ENCODE measurements at regions not wholly inside any gene's neighbourhood (a gene's known extent, or its start where the extent isn't known, plus 50 kb on each side); places are given as distances from the start of the nearest gene placed in this dataset.
"Not testable (repeated sequence)": the region's sequence is repeated elsewhere in the genome, so short reads cannot be mapped to it uniquely, and the experiment has no call there.

GRCh38 chr6:145080651-145081050 lies 654.7 kb downstream of the EPM2A start:
- no peak for DNase-seq

- no peak for DNase-seq
Observed at GRCh38 chr6:145081677-145082076, 653.6 kb downstream of the EPM2A start.

- DNase-seq, result no peak
Observed at GRCh38 chr6:145082359-145082758, 653.0 kb downstream of the EPM2A start.

- DNase-seq, result no peak
Observed at GRCh38 chr6:145086197-145086596, 649.1 kb downstream of the EPM2A start.

- no peak for DNase-seq
Observed at GRCh38 chr6:145087034-145087433, 648.3 kb downstream of the EPM2A start.

DNA sequence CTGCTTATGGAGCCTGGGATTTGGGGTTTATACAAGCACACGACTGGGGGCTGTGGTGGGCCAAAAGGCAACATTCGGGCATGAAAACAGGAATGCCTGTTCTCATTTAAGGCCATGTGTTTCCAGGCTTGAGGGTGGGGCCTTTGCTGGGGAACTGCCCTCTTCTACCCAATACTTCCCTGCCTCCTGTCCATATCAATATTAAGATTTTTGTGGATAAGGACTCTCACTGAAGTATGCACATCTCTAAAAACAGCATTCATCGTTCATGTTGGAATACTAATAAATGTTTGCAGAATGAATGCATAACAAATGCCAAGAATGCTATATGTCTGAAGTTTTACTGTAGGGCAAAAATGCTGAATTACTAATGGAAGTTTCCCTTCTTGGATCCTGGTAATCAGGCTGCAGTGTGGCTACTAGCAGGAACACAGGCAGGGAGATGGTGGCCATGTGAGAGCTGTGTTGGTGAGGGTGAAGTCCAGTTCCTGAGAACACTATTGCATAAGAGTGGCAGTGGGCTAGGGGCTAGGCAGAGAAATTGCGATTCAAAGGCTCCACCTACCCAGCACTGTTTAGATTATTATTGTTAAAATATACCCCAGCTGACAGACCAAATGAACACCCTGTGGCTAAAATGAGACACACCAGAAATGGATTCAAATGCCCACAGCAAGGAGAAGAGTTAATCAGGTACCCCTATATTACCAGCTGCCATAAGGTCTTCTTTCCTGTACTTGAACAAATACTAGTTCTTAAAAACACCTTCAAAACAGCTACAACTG lies 644.3 kb downstream of the EPM2A start:
- no peak for DNase-seq

GRCh38 chr6:145091586-145092142 lies 643.7 kb downstream of the EPM2A start:
- no peak for DNase-seq

GRCh38 chr6:145092554-145092953 lies 642.8 kb downstream of the EPM2A start:
- no peak for DNase-seq

DNA sequence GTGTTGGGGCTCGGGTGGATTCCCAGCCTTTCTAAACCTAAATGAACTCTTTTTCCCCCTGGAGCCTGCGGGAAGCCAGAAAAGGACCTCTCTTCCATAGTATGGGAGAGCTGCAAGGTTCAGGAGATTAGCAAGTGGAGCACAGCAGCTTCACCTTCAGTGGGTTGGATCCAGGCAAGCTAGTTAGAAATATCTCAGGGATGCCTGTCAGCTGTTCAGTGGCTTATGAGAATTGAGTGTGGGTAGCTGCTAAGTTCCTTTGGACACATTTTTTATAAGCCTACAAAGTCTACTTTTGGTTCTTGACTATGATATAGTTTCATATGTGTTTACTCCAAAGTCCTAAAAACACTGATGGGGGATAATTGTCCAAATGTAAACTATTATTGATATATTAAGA lies 642.1 kb downstream of the EPM2A start:
- DNase-seq, result no peak

GRCh38 chr6:145096846-145097245 lies 638.5 kb downstream of the EPM2A start:
- no peak for DNase-seq

DNA sequence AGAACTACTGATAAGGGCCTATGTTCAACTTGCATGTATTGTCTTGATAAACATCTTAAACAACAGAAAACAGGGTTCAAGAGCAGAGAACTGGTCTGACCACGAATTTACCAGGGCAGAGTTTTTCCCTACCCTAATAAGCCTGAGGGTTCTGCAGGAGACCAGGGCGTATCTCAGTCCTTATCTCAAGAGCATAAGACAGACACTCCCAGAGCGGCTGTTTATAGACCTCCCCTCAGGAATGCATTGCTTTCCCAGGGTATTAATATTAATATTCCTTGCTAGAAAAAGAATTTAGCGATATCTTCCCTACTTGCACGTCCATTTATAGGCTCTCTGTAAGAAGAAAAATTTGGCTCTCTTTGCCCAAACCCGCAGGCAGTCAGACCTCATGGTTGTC lies 637.2 kb downstream of the EPM2A start:
- not testable (repeated sequence) for DNase-seq

DNA sequence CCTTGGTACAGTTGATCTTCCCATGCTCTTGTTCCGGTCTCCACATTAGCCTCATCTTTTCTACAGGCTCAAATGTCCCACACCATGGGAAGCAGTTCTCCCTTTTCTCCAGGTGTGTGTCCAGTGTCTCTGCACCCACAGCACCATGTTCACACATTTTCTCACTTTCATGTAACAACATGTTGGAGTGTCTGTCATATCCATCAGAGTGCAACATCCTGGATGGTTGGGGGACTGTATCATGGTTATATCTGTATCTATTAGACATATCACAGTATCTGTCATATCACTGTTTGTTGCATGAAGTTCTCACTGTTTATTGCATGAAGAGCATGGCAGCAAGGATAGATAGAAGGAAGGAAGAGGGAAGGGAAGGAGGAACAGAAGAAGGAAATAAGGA lies 635.6 kb downstream of the EPM2A start:
- no peak for DNase-seq

DNA sequence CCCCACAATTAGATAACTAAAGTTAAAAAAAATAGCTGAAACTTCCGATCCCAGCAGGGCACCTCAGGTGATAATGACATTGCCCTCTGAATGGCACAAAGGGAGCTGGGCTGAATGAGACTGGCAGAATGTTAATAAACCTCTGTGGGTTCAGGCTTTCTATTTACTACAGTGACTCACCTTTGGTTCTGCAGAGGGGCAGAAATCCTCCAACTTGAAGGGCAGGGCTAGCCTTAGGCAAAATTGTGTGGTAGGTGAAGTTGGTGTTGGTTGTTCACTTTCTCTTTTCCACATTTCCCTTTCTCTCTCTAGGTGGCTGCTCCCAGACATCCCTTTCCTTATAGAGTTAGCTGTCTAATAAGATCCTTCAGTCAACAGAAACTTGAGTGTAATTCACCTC lies 625.2 kb downstream of the EPM2A start:
- DNase-seq, result no peak

DNA sequence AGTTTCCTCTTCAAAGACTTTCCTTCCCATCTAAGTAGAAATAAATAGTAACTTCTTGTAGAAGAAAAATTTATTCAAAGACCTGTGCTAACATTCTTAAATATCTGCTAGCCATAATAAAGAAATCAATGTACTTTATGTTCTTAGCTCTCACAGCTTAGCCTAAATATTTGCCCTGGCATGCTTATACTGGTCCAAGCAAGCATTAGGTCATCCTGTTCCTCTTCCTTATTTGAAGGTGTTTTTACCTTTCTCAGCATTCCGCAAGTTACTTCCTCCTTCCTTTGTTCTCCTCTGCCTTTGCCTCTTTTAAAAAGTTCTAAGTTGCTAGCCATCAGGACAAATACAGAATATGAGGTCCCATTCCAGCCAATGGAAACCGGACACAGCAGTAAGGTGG lies 623.9 kb downstream of the EPM2A start:
- DNase-seq, result not testable (repeated sequence)

DNA sequence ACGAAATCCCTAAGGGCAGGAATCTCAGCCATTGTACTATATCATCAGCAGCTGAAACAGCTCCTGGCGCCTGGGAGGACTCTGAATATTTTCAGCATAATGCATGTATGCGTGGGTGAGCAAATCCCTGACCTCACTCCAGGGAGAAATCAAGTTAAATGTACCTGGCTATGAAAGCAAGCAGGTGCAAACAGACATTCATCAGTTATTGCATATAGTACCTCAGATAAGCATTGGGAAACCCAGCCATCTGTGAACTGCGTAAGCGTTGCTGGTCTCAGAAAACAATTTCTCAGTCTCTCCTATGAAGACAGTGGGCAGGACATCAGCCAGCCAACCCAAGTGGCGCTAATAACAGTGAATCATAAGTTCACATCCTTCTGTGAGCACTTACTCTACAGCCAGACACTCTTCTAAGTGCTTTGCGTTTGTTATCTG lies 622.6 kb downstream of the EPM2A start:
- DNase-seq, result no peak

GRCh38 chr6:145115638-145116037 lies 619.7 kb downstream of the EPM2A start:
- DNase-seq, result no peak

GRCh38 chr6:145116591-145117178 lies 618.6 kb downstream of the EPM2A start:
- DNase-seq, result no peak

DNA sequence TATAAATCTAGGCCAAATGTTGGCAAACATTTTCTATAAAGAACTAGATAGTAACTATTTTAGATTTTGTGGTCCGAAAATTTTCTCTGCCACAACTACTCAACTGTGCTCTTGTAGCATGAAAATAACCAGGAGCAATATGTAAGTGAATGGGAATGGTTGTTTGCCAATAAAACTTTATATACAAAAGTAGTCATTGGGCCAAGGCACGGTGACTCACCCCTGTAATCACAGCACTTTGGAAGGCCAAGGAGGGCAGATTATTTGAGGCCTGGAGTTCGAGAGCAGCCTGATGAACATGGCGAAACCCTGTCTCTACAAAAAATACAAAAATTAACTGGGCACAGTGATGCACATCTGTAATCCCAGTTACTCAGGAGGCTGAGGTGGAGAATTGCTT lies 617.1 kb downstream of the EPM2A start:
- DNase-seq, result no peak

GRCh38 chr6:145119081-145119480 lies 616.2 kb downstream of the EPM2A start:
- DNase-seq, result no peak

GRCh38 chr6:145132709-145133108 lies 602.6 kb downstream of the EPM2A start:
- no peak for DNase-seq

DNA sequence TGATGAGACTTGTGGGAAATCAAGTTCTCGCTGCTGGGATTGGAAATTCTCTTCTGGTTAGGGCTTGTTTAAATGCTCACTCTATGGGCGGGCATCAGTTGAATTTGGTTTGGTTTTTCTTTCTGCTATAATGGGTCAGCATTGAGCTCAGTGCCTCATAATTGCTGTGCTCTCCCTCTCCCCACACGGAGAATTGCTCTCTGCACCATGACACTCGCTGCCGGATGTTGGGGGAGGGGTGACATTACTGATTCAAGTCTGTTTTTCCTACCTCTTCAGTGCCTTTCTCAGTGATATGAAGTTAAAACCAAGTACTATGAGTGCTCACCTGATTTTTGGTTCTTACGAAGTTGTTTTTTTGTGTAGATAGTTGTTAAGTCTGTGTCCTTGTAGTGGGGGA lies 599.6 kb downstream of the EPM2A start:
- DNase-seq, result no peak

DNA sequence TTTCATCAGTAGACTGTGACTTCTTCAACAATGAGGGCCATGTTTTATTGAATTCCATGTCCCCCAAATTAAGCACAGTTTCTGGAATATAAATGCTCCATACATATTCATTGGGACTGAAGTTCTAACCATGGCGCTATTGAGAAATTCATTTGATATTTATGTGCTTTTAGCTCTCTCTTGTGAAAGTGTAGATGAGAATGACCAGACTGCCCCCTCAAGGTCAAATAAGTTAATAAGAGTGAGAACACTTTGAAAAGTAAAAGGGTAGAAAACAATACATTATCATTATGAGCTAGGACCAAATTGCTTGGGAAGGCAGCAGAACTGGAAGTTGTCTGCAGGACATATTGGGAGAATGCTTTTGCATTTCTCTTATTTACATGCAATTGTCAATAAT lies 597.9 kb downstream of the EPM2A start:
- no peak for DNase-seq

DNA sequence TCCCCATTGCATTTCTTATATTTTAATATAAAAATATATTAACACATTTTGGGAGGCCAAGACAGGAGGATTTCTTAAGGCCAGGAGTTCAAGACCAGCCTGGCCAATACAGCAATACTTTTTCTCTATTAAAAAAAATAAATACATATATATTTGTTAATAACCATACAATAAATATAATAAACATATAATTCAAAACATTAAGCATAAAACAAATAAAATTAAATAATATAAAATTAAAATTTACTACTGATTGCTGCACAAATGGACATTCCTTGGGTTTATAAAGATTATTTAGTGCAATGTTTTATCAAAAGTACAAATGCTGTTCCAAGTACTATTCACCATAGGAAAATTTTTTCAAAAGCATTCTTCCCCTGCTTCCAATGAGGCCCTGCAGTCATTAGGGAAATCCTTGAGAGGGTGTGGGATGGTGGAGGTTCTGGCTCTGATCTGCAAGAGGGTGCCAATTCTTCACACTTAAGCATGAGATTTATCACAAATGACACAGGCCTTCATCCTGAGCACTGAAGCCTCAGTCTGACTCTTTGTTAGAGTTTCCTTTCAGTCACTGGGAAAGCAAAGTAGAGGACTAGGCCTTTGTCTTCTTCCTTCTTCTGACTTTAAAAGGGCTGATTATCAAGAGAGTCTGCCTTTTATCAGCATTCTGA lies 596.7 kb downstream of the EPM2A start:
- no peak for DNase-seq

All from effector CD8-positive, alpha-beta T cell (primary cell).